SK-N-SH treated with all-trans-retinoic acid at 6 μM for 48 hours (cell line): ENCODE measurements at regions not wholly inside any gene's neighbourhood (a gene's known extent, or its start where the extent isn't known, plus 50 kb on each side); places are given as distances from the start of the nearest gene placed in this dataset.

Source experiments
- ATAC-seq: fragments of 200-7000 bp; cut with Tn5 transposase; 3 replicates; pipeline ENCODE4 v1.9.1; 2020; ENCODE audit warnings: mild to moderate bottlenecking, moderate library complexity
- ARNTL ChIP-seq: fragments of 450-650 bp; formaldehyde crosslinking; IDR thresholded peaks from 2 replicates; pipeline ENCODE4 v1.5.0; 2020; ENCODE audit warnings: low read depth, mild to moderate bottlenecking, moderate library complexity, borderline replicate concordance
- BACH2 ChIP-seq: fragments of 250-450 bp; sonication (Bioruptor Pico); IDR thresholded peaks from 2 replicates; pipeline ENCODE4 v1.9.0; 2021; ENCODE audit warnings: mild to moderate bottlenecking, borderline replicate concordance
- CREB5 ChIP-seq: fragments of 250-450 bp; sonication (Bioruptor Pico); IDR thresholded peaks from 2 replicates; pipeline ENCODE4 v1.5.1; 2020; ENCODE audit warnings: low read depth, mild to moderate bottlenecking, moderate library complexity
- CSDC2 ChIP-seq: fragments of 250-450 bp; sonication (Bioruptor Pico); IDR thresholded peaks from 2 replicates; pipeline ENCODE4 v1.5.0; 2020; ENCODE audit warnings: mild to moderate bottlenecking, moderate library complexity
- ISL1 ChIP-seq: fragments of 250-450 bp; sonication (Bioruptor Pico); IDR thresholded peaks from 2 replicates; pipeline ENCODE4 v2.1.2; 2022; ENCODE audit warnings: mild to moderate bottlenecking, moderate library complexity
- OSR1 ChIP-seq: fragments of 250-450 bp; sonication (Bioruptor Pico); IDR thresholded peaks from 2 replicates; pipeline ENCODE4 v1.8.0; 2022; ENCODE audit warnings: moderate library complexity, mild to moderate bottlenecking, inconsistent platforms
- PATZ1 ChIP-seq: fragments of 250-450 bp; sonication (Bioruptor Pico); IDR thresholded peaks from 2 replicates; pipeline ENCODE4 v1.8.0; 2020; ENCODE audit warnings: mild to moderate bottlenecking, moderate library complexity, borderline replicate concordance
- PPARA ChIP-seq: fragments of 250-450 bp; sonication (Bioruptor Pico); IDR thresholded peaks from 2 replicates; pipeline ENCODE4 v1.5.0; 2020; ENCODE audit warnings: mild to moderate bottlenecking, borderline replicate concordance
- RARB ChIP-seq: fragments of 250-450 bp; sonication (Bioruptor Pico); IDR thresholded peaks from 2 replicates; pipeline ENCODE4 v1.8.0; 2021; ENCODE audit warnings: mild to moderate bottlenecking, moderate library complexity
- SNAI2 ChIP-seq: fragments of 250-450 bp; sonication (Bioruptor Pico); IDR thresholded peaks from 2 replicates; pipeline ENCODE4 v1.5.0; 2020; ENCODE audit warnings: mild to moderate bottlenecking, moderate library complexity
- TCF4 ChIP-seq: fragments of 250-450 bp; sonication (Bioruptor Pico); IDR thresholded peaks from 2 replicates; pipeline ENCODE4 v1.8.0; 2021; ENCODE audit warnings: mild to moderate bottlenecking, moderate library complexity, borderline replicate concordance
- TOX ChIP-seq: fragments of 250-450 bp; sonication (Bioruptor Pico); IDR thresholded peaks from 2 replicates; pipeline ENCODE4 v1.8.0; 2021; ENCODE audit warnings: mild to moderate bottlenecking, moderate library complexity, borderline replicate concordance
- TSHZ2 ChIP-seq: fragments of 250-450 bp; sonication (Bioruptor Pico); IDR thresholded peaks from 2 replicates; pipeline ENCODE4 v1.5.0; 2020; ENCODE audit warnings: mild to moderate bottlenecking, moderate library complexity
- ZC3H10 ChIP-seq: fragments of 250-450 bp; sonication (Bioruptor Pico); IDR thresholded peaks from 2 replicates; pipeline ENCODE4 v1.5.1; 2021; ENCODE audit warnings: mild to moderate bottlenecking, moderate library complexity
- ZFP30 ChIP-seq: fragments of 450-650 bp; formaldehyde crosslinking; IDR thresholded peaks from 2 replicates; pipeline ENCODE4 v1.5.0; 2022; ENCODE audit warnings: mild to moderate bottlenecking, moderate library complexity
- ZNF565 ChIP-seq: fragments of 450-650 bp; formaldehyde crosslinking; conservative IDR thresholded peaks from 2 replicates; pipeline ENCODE4 v1.5.0; 2020; ENCODE audit warnings: low read depth, mild to moderate bottlenecking, moderate library complexity
- ZNF70 ChIP-seq: fragments of 450-650 bp; formaldehyde crosslinking; IDR thresholded peaks from 2 replicates; pipeline ENCODE4 v1.5.0; 2020; ENCODE audit warnings: mild to moderate bottlenecking, moderate library complexity
- ZNF8 ChIP-seq: fragments of 450-650 bp; formaldehyde crosslinking; IDR thresholded peaks from 2 replicates; pipeline ENCODE4 v1.5.0; 2020; ENCODE audit warnings: mild to moderate bottlenecking, moderate library complexity
- TF ChIP-seq, protein P1 (sequence below): fragments of 250-450 bp; sonication (Bioruptor Pico); IDR thresholded peaks from 2 replicates; pipeline ENCODE4 v1.8.0; 2021; ENCODE audit warnings: low read depth, mild to moderate bottlenecking, moderate library complexity, borderline replicate concordance

GRCh38 chr2:159851941-159852340, 53.9 kb upstream of the CD302 start:
- TF ChIP-seq ISL1 (CRISPR knock-in tag) (no peak), PATZ1 (CRISPR knock-in tag) (no peak), ZFP30 (CRISPR knock-in tag) (no peak), CSDC2 (CRISPR knock-in tag) (no peak), CREB5 (CRISPR knock-in tag) (no peak), ZNF565 (CRISPR knock-in tag) (no peak), ARNTL (CRISPR knock-in tag) (no peak), ZC3H10 (CRISPR knock-in tag) (no peak), ZNF70 (no peak), SNAI2 (no peak), PPARA (CRISPR knock-in tag) (no peak), TOX (no peak)
- TF ChIP-seq, protein P1, sequence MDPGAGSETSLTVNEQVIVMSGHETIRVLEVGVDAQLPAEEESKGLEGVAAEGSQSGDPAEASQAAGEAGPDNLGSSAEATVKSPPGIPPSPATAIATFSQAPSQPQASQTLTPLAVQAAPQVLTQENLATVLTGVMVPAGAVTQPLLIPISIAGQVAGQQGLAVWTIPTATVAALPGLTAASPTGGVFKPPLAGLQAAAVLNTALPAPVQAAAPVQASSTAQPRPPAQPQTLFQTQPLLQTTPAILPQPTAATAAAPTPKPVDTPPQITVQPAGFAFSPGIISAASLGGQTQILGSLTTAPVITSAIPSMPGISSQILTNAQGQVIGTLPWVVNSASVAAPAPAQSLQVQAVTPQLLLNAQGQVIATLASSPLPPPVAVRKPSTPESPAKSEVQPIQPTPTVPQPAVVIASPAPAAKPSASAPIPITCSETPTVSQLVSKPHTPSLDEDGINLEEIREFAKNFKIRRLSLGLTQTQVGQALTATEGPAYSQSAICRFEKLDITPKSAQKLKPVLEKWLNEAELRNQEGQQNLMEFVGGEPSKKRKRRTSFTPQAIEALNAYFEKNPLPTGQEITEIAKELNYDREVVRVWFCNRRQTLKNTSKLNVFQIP (CRISPR knock-in tag) = no peak
- ATAC-seq = no peak

DNA sequence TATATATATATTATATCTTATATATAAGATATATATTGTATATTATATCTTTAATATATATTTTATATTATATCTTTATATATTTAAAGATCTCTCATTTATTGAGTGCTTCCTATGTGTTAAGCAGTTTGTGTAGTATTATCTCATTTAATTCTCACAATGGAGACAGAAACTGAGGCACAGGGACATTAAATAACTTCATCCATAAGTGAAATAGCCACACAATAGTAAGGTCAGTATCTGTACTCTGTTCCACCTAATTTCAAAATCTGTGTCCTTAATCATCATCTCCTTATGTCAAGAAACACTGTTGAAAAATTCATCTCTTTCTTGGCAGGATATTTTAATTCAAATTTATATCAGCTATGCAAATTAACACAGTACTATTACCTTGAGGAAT, 52.8 kb upstream of the CD302 start:
- no peak for TF ChIP-seq OSR1
- no peak for TF ChIP-seq ARNTL (CRISPR knock-in tag)
- TF ChIP-seq BACH2 (CRISPR knock-in tag) = no peak
- TF ChIP-seq, protein P1 (CRISPR knock-in tag) = no peak
- TF ChIP-seq TCF4 (CRISPR knock-in tag) = no peak
- TF ChIP-seq ZC3H10 (CRISPR knock-in tag) = no peak
- no peak for TF ChIP-seq ZNF8 (CRISPR knock-in tag)
- no peak for TF ChIP-seq TSHZ2 (CRISPR knock-in tag)
- TF ChIP-seq ISL1 (CRISPR knock-in tag) = no peak
- no peak for TF ChIP-seq PATZ1 (CRISPR knock-in tag)
- no peak for TF ChIP-seq RARB
- TF ChIP-seq SNAI2 = no peak
- TF ChIP-seq PPARA (CRISPR knock-in tag) = no peak
- no peak for TF ChIP-seq ZFP30 (CRISPR knock-in tag)
- ATAC-seq = no peak
